Activated CD4-positive, alpha-beta T cell treated with anti-CD3 and anti-CD28 coated beads for 4 hours (primary cell): ENCODE measurements at regions not wholly inside any gene's neighbourhood (a gene's known extent, or its start where the extent isn't known, plus 50 kb on each side); places are given as distances from the start of the nearest gene placed in this dataset.

Source experiments
- DNase-seq, 2 donors: peaks; one replicate each; pipeline ENCODE4 v3.0.0-alpha.2; 2020

GRCh38 chr5:77157732-77158532 lies 52.5 kb upstream of the PDE8B start:
- no peak for DNase-seq

GRCh38 chr5:77156379-77156778 lies 54.1 kb upstream of the PDE8B start:
- DNase-seq, result no peak

GRCh38 chr5:77155179-77155785 lies 55.2 kb upstream of the PDE8B start:
- DNase-seq, result peak; percentile 31 to 37

GRCh38 chr5:77152441-77152840 lies 58.0 kb upstream of the PDE8B start:
- DNase-seq, result no peak

- DNase-seq, result no peak
Observed at GRCh38 chr5:77151501-77151900, 59.0 kb upstream of the PDE8B start.

GRCh38 chr5:77146896-77147295 lies 59.8 kb upstream of the ZBED3 start:
- no peak for DNase-seq

- no peak for DNase-seq
Observed at GRCh38 chr5:77145666-77146065, 58.6 kb upstream of the ZBED3 start.

- DNase-seq, result no peak
Observed at GRCh38 chr5:77144837-77145139, 57.7 kb upstream of the ZBED3 start.

DNA sequence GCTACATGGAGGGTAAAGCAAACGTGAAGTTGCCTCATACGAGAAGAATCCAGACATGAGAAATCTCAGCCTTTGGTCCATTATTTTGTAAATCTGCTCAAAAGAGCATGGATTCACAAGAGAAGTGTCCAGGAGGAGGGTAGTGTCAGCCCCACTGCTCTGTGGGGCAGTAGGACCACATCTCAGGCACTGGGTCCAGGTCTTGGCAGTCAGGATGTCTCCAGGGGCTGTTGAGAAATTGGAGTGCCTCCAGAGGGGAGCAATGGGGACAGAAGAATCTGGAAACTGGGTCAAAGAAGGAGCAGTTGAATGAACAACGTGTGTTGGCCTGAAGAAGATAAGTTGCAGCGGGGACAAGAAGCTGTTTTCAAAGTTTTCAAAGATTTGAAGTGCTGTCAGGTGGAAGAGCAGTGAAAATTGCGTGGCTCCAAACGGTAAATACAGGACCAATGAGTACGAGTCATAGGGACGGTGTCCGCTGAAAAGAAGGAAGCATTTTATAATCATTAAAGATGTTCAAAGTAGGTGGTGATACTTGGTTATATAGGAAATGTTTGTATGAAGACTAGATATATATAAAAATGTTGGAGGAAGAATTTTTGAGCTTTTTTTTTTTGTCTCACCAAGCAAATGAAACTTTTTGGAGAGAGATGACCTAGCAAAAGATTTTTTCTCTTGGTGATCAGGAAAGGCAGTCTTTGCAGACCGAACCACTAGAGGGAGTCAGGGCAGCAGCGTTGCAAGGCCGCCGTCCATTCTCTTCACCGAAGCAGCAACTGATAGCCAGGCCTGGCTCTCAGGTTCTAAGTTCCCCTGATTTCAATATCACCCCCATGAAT lies 57.1 kb upstream of the ZBED3 start:
- DNase-seq, result peak; percentile 52 to 59

DNA sequence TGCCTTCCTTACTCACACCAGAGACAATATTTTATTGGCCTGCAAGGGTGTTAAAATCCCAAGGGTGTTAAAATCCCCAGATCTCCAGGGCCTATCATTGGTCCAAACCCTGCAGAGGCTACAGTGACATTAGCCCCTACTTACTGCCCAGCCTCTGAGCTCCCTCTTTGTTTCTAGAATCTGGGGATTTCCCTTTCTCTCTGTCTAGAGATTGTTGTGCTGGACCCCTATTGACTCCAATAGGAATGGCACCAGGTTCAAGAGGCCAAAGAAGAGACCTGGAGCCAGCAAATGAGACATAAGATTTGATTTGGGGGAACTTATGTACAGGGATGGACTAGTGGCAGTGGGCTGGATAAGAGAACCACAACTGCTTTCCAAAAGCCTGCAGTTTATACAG lies 53.3 kb upstream of the ZBED3 start:
- no peak for DNase-seq

GRCh38 chr5:77139001-77139400 lies 51.9 kb upstream of the ZBED3 start:
- no peak for DNase-seq
